Neural progenitor cell (in vitro differentiated cells): ENCODE measurements at regions not wholly inside any gene's neighbourhood (a gene's known extent, or its start where the extent isn't known, plus 50 kb on each side); places are given as distances from the start of the nearest gene placed in this dataset.

Experiments
- DNase-seq: peaks from one replicate; pipeline ENCODE4 v3.0.0-alpha.2; 2016; ENCODE audit warnings: low spot score
- H2AFZ ChIP-seq: fragments of 200-600 bp; sonication (generic); replicated peaks from 2 replicates; pipeline ENCODE4 v1.6.1; 2016; ENCODE audit warnings: antibody characterized with exemption
- H3F3A ChIP-seq: fragments of 200-600 bp; sonication (generic); 2 replicates; pipeline ENCODE4 v1.6.1; 2016; ENCODE audit warnings: antibody characterized with exemption, low read depth
- H3K27ac ChIP-seq: fragments of 200-600 bp; sonication (generic); 2 replicates; pipeline ENCODE4 v1.5.1; 2016; ENCODE audit warnings: mild to moderate bottlenecking
- H3K27me3 ChIP-seq: fragments of 200-600 bp; sonication (generic); 2 replicates; pipeline ENCODE4 v1.6.1; 2016; ENCODE audit warnings: mild to moderate bottlenecking, moderate library complexity
- H3K36me3 ChIP-seq: fragments of 200-600 bp; sonication (generic); 2 replicates; pipeline ENCODE4 v1.5.1; 2016
- H3K4me1 ChIP-seq: fragments of 200-600 bp; sonication (generic); 2 replicates; pipeline ENCODE4 v1.6.1; 2016; ENCODE audit warnings: mixed run types
- H3K4me2 ChIP-seq: fragments of 200-600 bp; sonication (generic); 2 replicates; pipeline ENCODE4 v1.6.1; 2016
- H3K4me3 ChIP-seq: fragments of 200-600 bp; sonication (generic); 2 replicates; pipeline ENCODE4 v1.5.1; 2016
- H3K79me2 ChIP-seq: fragments of 200-600 bp; sonication (generic); 2 replicates; pipeline ENCODE4 v1.6.1; 2016; ENCODE audit warnings: low read depth
- H3K9ac ChIP-seq: fragments of 200-600 bp; sonication (generic); 2 replicates; pipeline ENCODE4 v1.6.1; 2016
- H3K9me3 ChIP-seq: fragments of 200-600 bp; sonication (generic); 2 replicates; pipeline ENCODE4 v1.5.1; 2016; ENCODE audit warnings: low read depth
- H4K20me1 ChIP-seq: fragments of 200-600 bp; sonication (generic); 2 replicates; pipeline ENCODE4 v1.6.1; 2016; ENCODE audit warnings: low read depth
- H3K27ac Mint-ChIP-seq: 3 replicates; pipeline ENCODE4 v1.8.0; 2021; ENCODE audit warnings: mixed read lengths
- H3K27me3 Mint-ChIP-seq: 2 replicates; pipeline ENCODE4 v1.8.0; 2022; ENCODE audit warnings: low read depth, mild to moderate bottlenecking, inconsistent platforms, moderate library complexity, mixed read lengths; ENCODE audit not compliant: insufficient read depth
- H3K36me3 Mint-ChIP-seq: 3 replicates; pipeline ENCODE4 v1.8.0; 2021; ENCODE audit warnings: mixed read lengths
- H3K4me1 Mint-ChIP-seq: 3 replicates; pipeline ENCODE4 v1.8.0; 2021; ENCODE audit warnings: mixed read lengths
- H3K4me3 Mint-ChIP-seq: 3 replicates; pipeline ENCODE4 v1.8.0; 2021; ENCODE audit warnings: mild to moderate bottlenecking, moderate library complexity, mixed read lengths
- H3K9me3 Mint-ChIP-seq: 3 replicates; pipeline ENCODE4 v1.8.0; 2020; ENCODE audit warnings: mixed read lengths
- EZH2 ChIP-seq: fragments of 200-600 bp; sonication (generic); IDR thresholded peaks from 2 replicates; pipeline ENCODE4 v1.6.1; 2017; ENCODE audit warnings: antibody characterized with exemption, mild to moderate bottlenecking, moderate library complexity
- EZH2phosphoT487 ChIP-seq: fragments of 200-600 bp; sonication (generic); IDR thresholded peaks from 2 replicates; pipeline ENCODE4 v1.6.1; 2017; ENCODE audit warnings: antibody characterized with exemption
- TF ChIP-seq, protein P1 (sequence below): fragments of 200-600 bp; sonication (generic); IDR thresholded peaks from 2 replicates; pipeline ENCODE4 v1.5.1; 2017; ENCODE audit warnings: antibody characterized with exemption, mild to moderate bottlenecking

DNA sequence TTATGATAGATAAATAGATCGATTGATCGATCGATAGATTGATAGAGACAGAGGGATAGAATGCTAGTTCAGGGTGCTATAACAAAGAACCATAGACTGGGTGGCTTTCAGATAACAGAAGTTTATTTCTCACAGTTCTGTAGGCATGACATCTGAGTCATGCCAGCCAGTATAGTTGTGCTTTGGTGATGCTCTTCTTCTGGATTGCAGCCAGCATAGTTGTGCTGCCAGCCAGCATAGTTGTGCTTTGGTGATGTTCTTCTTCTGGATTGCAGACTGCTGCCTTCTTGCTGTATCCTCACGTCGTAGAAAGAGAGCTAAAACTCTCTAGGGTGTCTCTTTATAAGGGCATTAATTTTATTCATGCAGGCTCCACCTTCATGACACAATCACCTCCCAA is 860.8 kb downstream of the BRINP3 start:
- H3K27me3 ChIP-seq = no peaks in the 10 kb centered on the region
- H3K4me1 ChIP-seq = no peaks in the 10 kb centered on the region
- no peaks in the 10 kb centered on the region for H3K9me3 Mint-ChIP-seq
- H3K4me3 ChIP-seq = no peak overlapping the region
- H3K4me3 Mint-ChIP-seq = no peak overlapping the region
- no peaks in the 10 kb centered on the region for H3F3A ChIP-seq
- no peak overlapping the region for H2AFZ ChIP-seq
- H3K27ac Mint-ChIP-seq = no peak overlapping the region
- H4K20me1 ChIP-seq = no peaks in the 10 kb centered on the region
- H3K79me2 ChIP-seq = no peaks in the 10 kb centered on the region
- peaks cover 2% of the 10 kb centered on the region for H3K27me3 Mint-ChIP-seq
- no peaks in the 10 kb centered on the region for H3K9me3 ChIP-seq
- no peak for DNase-seq
- H3K36me3 ChIP-seq = no peaks in the 10 kb centered on the region
- no peak overlapping the region for H3K4me2 ChIP-seq
- no peaks in the 10 kb centered on the region for H3K36me3 Mint-ChIP-seq
- H3K4me1 Mint-ChIP-seq = no peaks in the 10 kb centered on the region
- H3K9ac ChIP-seq = no peak overlapping the region
- TF ChIP-seq, protein P1, sequence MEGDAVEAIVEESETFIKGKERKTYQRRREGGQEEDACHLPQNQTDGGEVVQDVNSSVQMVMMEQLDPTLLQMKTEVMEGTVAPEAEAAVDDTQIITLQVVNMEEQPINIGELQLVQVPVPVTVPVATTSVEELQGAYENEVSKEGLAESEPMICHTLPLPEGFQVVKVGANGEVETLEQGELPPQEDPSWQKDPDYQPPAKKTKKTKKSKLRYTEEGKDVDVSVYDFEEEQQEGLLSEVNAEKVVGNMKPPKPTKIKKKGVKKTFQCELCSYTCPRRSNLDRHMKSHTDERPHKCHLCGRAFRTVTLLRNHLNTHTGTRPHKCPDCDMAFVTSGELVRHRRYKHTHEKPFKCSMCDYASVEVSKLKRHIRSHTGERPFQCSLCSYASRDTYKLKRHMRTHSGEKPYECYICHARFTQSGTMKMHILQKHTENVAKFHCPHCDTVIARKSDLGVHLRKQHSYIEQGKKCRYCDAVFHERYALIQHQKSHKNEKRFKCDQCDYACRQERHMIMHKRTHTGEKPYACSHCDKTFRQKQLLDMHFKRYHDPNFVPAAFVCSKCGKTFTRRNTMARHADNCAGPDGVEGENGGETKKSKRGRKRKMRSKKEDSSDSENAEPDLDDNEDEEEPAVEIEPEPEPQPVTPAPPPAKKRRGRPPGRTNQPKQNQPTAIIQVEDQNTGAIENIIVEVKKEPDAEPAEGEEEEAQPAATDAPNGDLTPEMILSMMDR = no peak
- TF ChIP-seq EZH2 (no peak), EZH2phosphoT487 (no peak)
- H3K27ac ChIP-seq = no peak overlapping the region

GRCh38 chr1:189619682-189620332 is 857.9 kb downstream of the BRINP3 start:
- no peaks in the 10 kb centered on the region for H3K4me1 Mint-ChIP-seq
- no peaks in the 10 kb centered on the region for H3K36me3 ChIP-seq
- H3K79me2 ChIP-seq = no peaks in the 10 kb centered on the region
- no peaks in the 10 kb centered on the region for H3K9me3 Mint-ChIP-seq
- no peak overlapping the region for H3K4me3 ChIP-seq
- no peak overlapping the region for H3K4me2 ChIP-seq
- H3K4me3 Mint-ChIP-seq = no peak overlapping the region
- no peaks in the 10 kb centered on the region for H4K20me1 ChIP-seq
- no peaks in the 10 kb centered on the region for H3K27me3 ChIP-seq
- H3K9ac ChIP-seq = no peak overlapping the region
- no peak for DNase-seq
- H3F3A ChIP-seq = no peaks in the 10 kb centered on the region
- H3K27ac ChIP-seq = no peak overlapping the region
- no peak for TF ChIP-seq EZH2
- H3K9me3 ChIP-seq = no peaks in the 10 kb centered on the region
- peaks cover 2% of the 10 kb centered on the region for H3K27me3 Mint-ChIP-seq
- H3K36me3 Mint-ChIP-seq = no peaks in the 10 kb centered on the region
- H2AFZ ChIP-seq = peak overlapping the region; percentile 8
- H3K4me1 ChIP-seq = no peaks in the 10 kb centered on the region
- no peak overlapping the region for H3K27ac Mint-ChIP-seq

- TF ChIP-seq EZH2 (no peak), EZH2phosphoT487 (no peak)
- TF ChIP-seq, protein P1 = no peak
- H3K4me1 Mint-ChIP-seq = no peaks in the 10 kb centered on the region
- no peak overlapping the region for H2AFZ ChIP-seq
- no peaks in the 10 kb centered on the region for H3K9me3 Mint-ChIP-seq
- H3K4me2 ChIP-seq = no peak overlapping the region
- no peaks in the 10 kb centered on the region for H4K20me1 ChIP-seq
- H3K79me2 ChIP-seq = no peaks in the 10 kb centered on the region
- no peak overlapping the region for H3K9ac ChIP-seq
- no peak overlapping the region for H3K4me3 ChIP-seq
- H3K36me3 Mint-ChIP-seq = no peaks in the 10 kb centered on the region
- H3K9me3 ChIP-seq = no peaks in the 10 kb centered on the region
- H3F3A ChIP-seq = no peaks in the 10 kb centered on the region
- H3K27me3 ChIP-seq = no peaks in the 10 kb centered on the region
- no peak overlapping the region for H3K27ac Mint-ChIP-seq
- no peak overlapping the region for H3K4me3 Mint-ChIP-seq
- no peaks in the 10 kb centered on the region for H3K4me1 ChIP-seq
- H3K36me3 ChIP-seq = no peaks in the 10 kb centered on the region
- H3K27me3 Mint-ChIP-seq = peaks cover 2% of the 10 kb centered on the region
- DNase-seq = no peak
- no peak overlapping the region for H3K27ac ChIP-seq
Measured at GRCh38 chr1:189620471-189620870, 857.2 kb downstream of the BRINP3 start.

GRCh38 chr1:189623336-189623735 is 854.3 kb downstream of the BRINP3 start:
- no peaks in the 10 kb centered on the region for H3K27me3 Mint-ChIP-seq
- no peak overlapping the region for H3K4me3 Mint-ChIP-seq
- Histone ChIP-seq H3K36me3 (no peaks in the 10 kb centered on the region), H3K9ac (no peak overlapping the region), H2AFZ (no peak overlapping the region), H3K4me3 (no peak overlapping the region), H4K20me1 (no peaks in the 10 kb centered on the region), H3K27ac (no peak overlapping the region), H3K4me1 (no peaks in the 10 kb centered on the region), H3K79me2 (no peaks in the 10 kb centered on the region), H3K27me3 (no peaks in the 10 kb centered on the region), H3K4me2 (no peak overlapping the region), H3K9me3 (no peaks in the 10 kb centered on the region), H3F3A (no peaks in the 10 kb centered on the region)
- no peaks in the 10 kb centered on the region for H3K36me3 Mint-ChIP-seq
- H3K27ac Mint-ChIP-seq = no peak overlapping the region
- TF ChIP-seq EZH2 (no peak), EZH2phosphoT487 (no peak)
- TF ChIP-seq, protein P1 = no peak
- no peaks in the 10 kb centered on the region for H3K9me3 Mint-ChIP-seq
- no peak for DNase-seq
- no peaks in the 10 kb centered on the region for H3K4me1 Mint-ChIP-seq
